Gastrocnemius medialis (tissue), 4 donors: ENCODE measurements at regions not wholly inside any gene's neighbourhood (a gene's known extent, or its start where the extent isn't known, plus 50 kb on each side); places are given as distances from the start of the nearest gene placed in this dataset.

Experiments used
- ATAC-seq, 2 donors: fragments of 150-250 bp; one replicate each; pipeline ENCODE4 v1.9.1; 2016
- DNase-seq, 2 donors: peaks; one replicate each; pipeline ENCODE4 v3.0.0-alpha.2; 2019
- H3K27ac ChIP-seq, 4 donors: fragments of 200-600 bp; sonication (generic); 1 replicate in 1 of 4; 2 replicates in 3 of 4; pipeline ENCODE4 v1.5.1; 2016 to 2018; ENCODE audit warnings: mild to moderate bottlenecking in 2 of 4, moderate library complexity in 1 of 4
- H3K27me3 ChIP-seq, 3 donors: fragments of 200-600 bp; sonication (generic) in 2 of 3; 1 replicate in 1 of 3; 2 replicates in 2 of 3; pipeline versions ENCODE4 v1.5.1 to v1.6.0; 2016 to 2019; ENCODE audit warnings: mild to moderate bottlenecking in 1 of 3, moderate library complexity in 1 of 3
- H3K36me3 ChIP-seq, 2 donors: fragments of 200-600 bp; sonication (generic) in 1 of 2; one replicate each; pipeline ENCODE4 v1.5.1; 2017 to 2018
- H3K4me1 ChIP-seq, 2 donors: fragments of 200-600 bp; sonication (generic) in 1 of 2; one replicate each; pipeline ENCODE4 v1.5.1; 2016 to 2017; ENCODE audit warnings: mild to moderate bottlenecking in 2 of 2
- H3K4me3 ChIP-seq, 4 donors: fragments of 200-600 bp; sonication (generic) in 3 of 4; 1 replicate in 1 of 4; 2 replicates in 3 of 4; pipeline ENCODE4 v1.5.1; 2016 to 2019; ENCODE audit warnings: mild to moderate bottlenecking in 2 of 4
- H3K9me3 ChIP-seq, 3 donors: fragments of 200-600 bp; sonication (generic) in 2 of 3; 1 replicate in 1 of 3; 2 replicates in 2 of 3; pipeline ENCODE4 v1.5.1; 2016 to 2019
- CTCF ChIP-seq, 5 experiments: fragments of 450-650 bp in 3 of 5; fragments of 200-600 bp in 2 of 5; sonication (generic) in 2 of 5; IDR thresholded peaks in 4 of 5; conservative IDR thresholded peaks in 1 of 5; 1 replicate in 4 of 5; 2 replicates in 1 of 5; pipeline ENCODE4 v1.5.1; 2016 to 2019; ENCODE audit warnings: antibody characterized with exemption in 5 of 5, mild to moderate bottlenecking in 3 of 5, moderate library complexity in 3 of 5
- POLR2A ChIP-seq, 2 donors: fragments of 450-650 bp; IDR thresholded peaks; one replicate each; pipeline ENCODE4 v1.6.1; 2017; ENCODE audit warnings: antibody characterized with exemption in 2 of 2, mild to moderate bottlenecking in 2 of 2, moderate library complexity in 2 of 2
- in situ Hi-C, 4 donors: fragments of 200-750 bp; cut with MboI; loops; one replicate each; pipeline versions ENCODE4 v1.15.0 to v1.8.0; 2017; ENCODE audit warnings: low sequenced_read_pairs in 4 of 4
- intact Hi-C: fragments of 100-400 bp; cut with DNase I; formaldehyde crosslinking; loops from one replicate; pipeline ENCODE4 v1.15.1; 2023; ENCODE audit warnings: low total_unique reads

GRCh38 chr22:49423125-49423650 is 404.5 kb downstream of the BRD1 start:
- H3K27ac ChIP-seq: no peak overlapping the region
- TF ChIP-seq CTCF (IDR thresholded peaks at IDR 0.05 in 4 of 5, conservative IDR thresholded peaks at IDR 0.05 in 1 of 5) (no peak), POLR2A (IDR thresholded peaks at IDR 0.05) (no peak)
- H3K9me3 ChIP-seq: no peaks in the 10 kb centered on the region
- no peaks in the 10 kb centered on the region for H3K36me3 ChIP-seq
- ATAC-seq (no peak), DNase-seq (no peak)
- no peak overlapping the region for H3K4me3 ChIP-seq
- H3K4me1 ChIP-seq: no peaks in the 10 kb centered on the region
- in situ Hi-C loops (no loop called here), intact Hi-C loops (no loop called here)
- H3K27me3 ChIP-seq: peaks cover 0 to 7% (median 0%) of the 10 kb centered on the region in 3 donors

- Histone ChIP-seq H3K27ac (no peak overlapping the region), H3K36me3 (no peaks in the 10 kb centered on the region), H3K4me3 (no peak overlapping the region), H3K27me3 (peaks cover 0 to 5% (median 0%) of the 10 kb centered on the region in 3 donors), H3K4me1 (no peaks in the 10 kb centered on the region), H3K9me3 (no peaks in the 10 kb centered on the region)
- intact Hi-C loops: no loop called here
- no peak for ATAC-seq
- TF ChIP-seq CTCF (IDR thresholded peaks at IDR 0.05 in 4 of 5, conservative IDR thresholded peaks at IDR 0.05 in 1 of 5) (no peak), POLR2A (IDR thresholded peaks at IDR 0.05) (no peak)
- no peak for DNase-seq
- in situ Hi-C loops: no loop called here
These were observed 405.0 kb downstream of the BRD1 start for GRCh38 chr22:49422701-49423100.

- Histone ChIP-seq H3K4me1 (no peaks in the 10 kb centered on the region), H3K27ac (no peak overlapping the region), H3K9me3 (no peaks in the 10 kb centered on the region), H3K4me3 (no peak overlapping the region), H3K36me3 (no peaks in the 10 kb centered on the region), H3K27me3 (peaks cover 0 to 3% (median 0%) of the 10 kb centered on the region in 3 donors)
- intact Hi-C loops: no loop called here
- ATAC-seq (no peak), DNase-seq (no peak)
- in situ Hi-C loops: no loop called here
- TF ChIP-seq POLR2A (IDR thresholded peaks at IDR 0.05) (no peak), CTCF (IDR thresholded peaks at IDR 0.05 in 4 of 5, conservative IDR thresholded peaks at IDR 0.05 in 1 of 5) (no peak)
These were observed 407.0 kb downstream of the BRD1 start for GRCh38 chr22:49420651-49421050.

- no peak overlapping the region for H3K4me3 ChIP-seq
- in situ Hi-C loops: no loop called here
- peaks cover 0 to 3% (median 0%) of the 10 kb centered on the region in 3 donors for H3K27me3 ChIP-seq
- no peak overlapping the region for H3K27ac ChIP-seq
- TF ChIP-seq POLR2A (IDR thresholded peaks at IDR 0.05) (no peak), CTCF (IDR thresholded peaks at IDR 0.05 in 4 of 5, conservative IDR thresholded peaks at IDR 0.05 in 1 of 5) (no peak)
- H3K36me3 ChIP-seq: no peaks in the 10 kb centered on the region
- H3K9me3 ChIP-seq: no peaks in the 10 kb centered on the region
- DNase-seq (no peak), ATAC-seq (no peak)
- H3K4me1 ChIP-seq: no peaks in the 10 kb centered on the region
- intact Hi-C loops: no loop called here
These were observed 408.0 kb downstream of the BRD1 start for GRCh38 chr22:49419661-49420060.

GRCh38 chr22:49418943-49419342 is 408.7 kb downstream of the BRD1 start:
- H3K4me1 ChIP-seq: no peaks in the 10 kb centered on the region
- TF ChIP-seq CTCF (IDR thresholded peaks at IDR 0.05 in 4 of 5, conservative IDR thresholded peaks at IDR 0.05 in 1 of 5) (no peak), POLR2A (IDR thresholded peaks at IDR 0.05) (no peak)
- ATAC-seq (no peak), DNase-seq (no peak)
- no peaks in the 10 kb centered on the region for H3K36me3 ChIP-seq
- no peaks in the 10 kb centered on the region for H3K9me3 ChIP-seq
- H3K27me3 ChIP-seq: peaks cover 0 to 3% (median 0%) of the 10 kb centered on the region in 3 donors
- no peak overlapping the region for H3K4me3 ChIP-seq
- H3K27ac ChIP-seq: no peak overlapping the region
- intact Hi-C loops: no loop called here
- in situ Hi-C loops: no loop called here
